ENCODE measurements at regions not wholly inside any gene's neighbourhood (a gene's known extent, or its start where the extent isn't known, plus 50 kb on each side); places are given as distances from the start of the nearest gene placed in this dataset.

DNA sequence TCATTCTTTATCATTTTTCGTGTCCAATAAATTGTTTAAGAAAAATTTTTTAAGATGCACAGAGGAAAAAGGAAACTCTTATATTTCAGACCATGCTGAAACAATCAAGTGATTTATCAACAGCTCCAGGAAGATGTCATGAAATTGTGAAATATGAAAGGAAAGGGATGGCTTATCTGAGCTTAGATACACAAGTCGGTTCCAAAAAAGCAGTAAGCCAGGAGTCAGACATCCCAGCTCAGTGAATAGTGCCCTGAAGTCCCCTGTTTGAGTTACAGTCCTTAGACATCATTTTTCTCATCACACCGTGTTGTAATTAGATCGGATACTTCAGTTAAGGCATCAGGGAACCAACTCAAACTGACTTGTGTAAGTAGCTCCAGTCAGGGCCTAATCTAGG lies 91.0 kb upstream of the SSTR4 start:
- TF ChIP-seq YY1 (IDR thresholded peaks at IDR 0.05; ENCODE audit: insufficient read depth, insufficient read length): no peak
- TF ChIP-seq SUZ12 (IDR thresholded peaks at IDR 0.05; ENCODE audit: extremely low read depth, insufficient read depth, insufficient read length): no peak
